NOMO-1 (cell line): ENCODE measurements at regions not wholly inside any gene's neighbourhood (a gene's known extent, or its start where the extent isn't known, plus 50 kb on each side); places are given as distances from the start of the nearest gene placed in this dataset.
A peak's percentile ranks its signal among the peaks of the same experiment; 100 is the strongest.

Experiments
- DNase-seq, 2 experiments: peaks; one replicate each; lab custom pipeline; 2025; ENCODE audit not compliant: unreplicated experiment in 2 of 2; lab: John Stamatoyannopoulos, UW

DNA sequence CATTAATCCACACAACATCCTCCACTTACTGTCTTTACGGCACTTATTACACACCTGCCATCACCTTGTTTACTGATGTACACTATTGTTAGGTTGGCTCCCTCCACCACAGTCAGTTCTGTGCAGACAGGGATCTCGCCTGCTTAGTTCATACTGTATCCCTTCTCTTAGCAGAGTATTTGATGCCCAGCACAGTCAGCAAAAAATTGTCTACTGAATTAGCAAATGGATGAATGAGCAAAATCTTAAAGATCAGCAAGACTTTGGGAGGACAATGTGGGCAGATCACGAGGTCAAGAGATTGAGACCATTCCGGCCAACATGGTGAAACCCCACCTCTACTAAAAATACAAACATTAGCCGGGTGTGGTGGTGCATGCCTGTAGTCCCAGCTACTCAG is 109.8 kb upstream of the ATXN1 start:
- DNase-seq: no peak

DNA sequence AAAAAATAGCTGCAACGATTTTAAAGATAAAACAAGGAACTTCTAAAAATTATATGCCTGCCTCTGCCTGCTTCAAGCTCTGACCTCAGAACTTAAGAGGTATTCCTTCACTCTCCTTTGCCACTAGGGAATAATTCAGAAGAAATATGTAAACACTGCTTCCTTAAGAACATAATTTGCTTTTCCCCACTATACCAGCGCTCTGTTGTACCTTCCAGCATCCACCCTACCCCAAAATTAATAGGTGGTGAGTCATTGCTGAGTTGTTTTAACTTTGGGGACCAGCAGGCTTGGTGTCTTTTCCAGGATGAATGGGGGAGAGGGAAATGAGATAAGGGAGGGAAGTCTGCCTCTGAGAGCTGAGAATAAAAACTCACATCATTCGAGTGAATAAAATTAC is 107.7 kb upstream of the ATXN1 start:
- DNase-seq: no peak

DNA sequence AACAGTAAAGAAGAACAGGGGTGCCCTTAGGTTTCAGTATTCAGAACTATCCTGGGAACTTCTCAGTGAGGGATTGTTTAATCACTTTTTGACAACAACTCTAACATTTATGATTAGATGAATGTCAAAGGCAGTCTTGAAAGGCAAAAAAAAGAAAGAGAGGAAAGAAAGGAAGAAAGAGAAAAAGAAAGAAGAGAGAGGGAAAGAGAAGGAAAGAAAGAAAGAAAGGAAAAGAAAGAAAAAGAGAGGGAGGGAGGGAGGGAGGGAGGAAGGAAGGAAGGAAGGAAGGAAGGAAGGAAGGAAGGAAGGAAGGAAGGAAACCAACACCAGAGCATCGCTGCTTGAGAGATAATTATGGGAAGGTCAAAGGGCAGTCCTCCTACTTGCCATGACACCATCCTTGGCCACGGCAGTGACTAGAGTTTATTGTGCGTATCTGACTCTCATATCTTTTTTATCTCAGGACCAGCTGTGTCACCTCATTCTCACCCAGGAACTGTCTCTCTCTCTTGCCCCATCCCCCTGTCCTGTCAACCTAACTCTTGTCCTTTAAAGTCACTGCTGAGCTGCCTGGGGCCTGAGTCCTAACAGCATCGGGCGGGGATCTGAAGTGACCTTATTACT is 96.8 kb upstream of the ATXN1 start:
- no peak for DNase-seq

DNA sequence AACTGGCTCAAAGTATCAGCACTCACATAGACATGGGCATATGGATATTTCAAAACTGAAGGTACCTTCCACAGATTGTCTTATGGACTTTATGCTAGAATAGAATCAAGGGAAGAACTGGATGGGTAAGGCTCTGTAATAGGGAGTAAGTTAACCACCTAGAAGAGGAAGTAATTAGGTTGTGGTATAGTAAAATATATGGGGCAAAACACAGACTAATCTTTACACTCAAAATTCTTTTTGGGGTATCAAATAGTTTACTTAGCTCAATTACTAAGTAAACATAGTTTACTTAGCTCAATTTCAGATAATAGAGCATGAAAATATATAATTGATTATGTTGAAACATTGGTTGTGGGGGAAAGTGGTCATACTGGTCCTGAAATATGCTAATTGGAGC is 94.2 kb upstream of the ATXN1 start:
- DNase-seq: peak; percentile 64 to 89

DNA sequence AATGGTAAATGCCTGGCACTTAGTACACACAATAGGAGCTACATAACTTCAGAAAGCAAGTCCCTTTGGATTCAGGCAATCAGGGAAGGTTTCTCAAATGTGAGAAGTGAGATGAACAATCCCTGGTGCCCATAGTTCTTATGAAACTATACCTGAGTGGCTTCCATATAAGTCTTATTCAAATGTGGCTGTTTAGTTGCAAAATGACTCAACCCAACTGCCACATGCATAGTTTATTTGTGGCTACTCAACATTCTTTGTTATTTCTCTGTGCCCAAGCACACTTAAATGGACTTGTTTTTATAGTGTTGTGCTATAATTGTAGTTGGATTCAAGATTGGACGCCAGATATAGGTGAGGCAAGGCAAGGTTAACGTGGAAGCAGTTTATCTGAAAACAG is 93.7 kb upstream of the ATXN1 start:
- DNase-seq: peak in 1 of 2 experiments; percentile 57

DNA sequence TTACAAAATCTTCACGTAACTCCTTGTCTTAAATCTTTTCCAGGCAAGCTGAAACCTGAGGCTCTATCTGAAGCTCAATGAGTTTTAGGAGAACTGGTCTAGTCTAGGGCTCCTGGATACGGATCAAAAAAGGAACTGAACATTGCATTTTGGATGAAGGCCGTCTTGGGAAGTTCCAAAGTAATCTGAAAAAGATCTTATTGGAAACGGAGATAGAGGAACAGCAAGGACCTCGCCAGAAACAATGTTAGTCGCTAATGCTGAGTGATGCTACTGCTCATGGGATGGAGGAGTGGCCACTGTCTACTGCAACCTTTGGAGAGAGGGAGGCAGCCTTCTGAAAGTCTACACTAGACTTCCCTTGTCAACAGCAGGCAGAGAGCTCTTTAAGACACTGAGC is 91.4 kb upstream of the ATXN1 start:
- DNase-seq: no peak

DNA sequence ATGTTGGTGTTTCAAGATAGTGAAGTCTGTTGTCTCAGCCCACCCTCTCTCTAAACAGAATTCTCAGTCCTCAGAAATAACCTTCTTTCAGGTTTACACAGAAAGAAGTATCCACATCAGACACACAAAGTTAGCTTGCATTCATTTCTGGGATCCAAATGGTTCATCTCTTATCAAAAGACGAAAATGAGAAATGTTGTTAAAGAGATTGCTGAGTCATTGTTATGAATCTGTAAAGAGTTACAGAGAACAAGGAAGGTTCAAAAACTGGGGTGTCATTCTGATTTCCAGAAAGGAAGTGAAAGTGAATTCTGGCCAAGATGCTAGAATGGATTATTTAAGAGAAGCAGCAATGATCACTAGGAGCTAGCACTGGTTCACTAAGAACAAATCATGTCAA is 90.5 kb upstream of the ATXN1 start:
- peak; percentile 70 to 96 for DNase-seq

DNA sequence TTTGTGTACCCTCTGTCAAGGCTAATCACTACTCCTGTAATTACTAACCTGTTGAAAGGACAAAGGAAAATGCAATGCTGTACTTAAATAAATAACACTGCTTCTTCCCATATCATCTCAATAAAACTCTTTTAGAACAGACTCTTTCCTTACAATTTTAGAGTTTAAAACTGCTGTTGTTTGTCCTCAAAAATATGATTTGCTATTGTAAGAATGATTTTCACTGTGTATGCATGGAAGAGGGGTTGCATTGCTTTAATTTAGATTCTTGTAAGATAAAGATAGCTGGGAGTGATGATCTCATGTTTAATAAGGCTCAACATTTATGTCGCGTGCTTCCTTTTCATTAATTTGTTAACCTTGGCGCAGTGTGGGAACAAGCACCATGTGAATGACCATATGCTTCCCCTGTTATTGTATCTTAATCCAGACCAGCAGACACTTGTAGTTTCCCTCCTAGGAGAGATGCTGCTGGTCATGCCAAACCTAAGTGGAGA is 89.8 kb upstream of the ATXN1 start:
- no peak for DNase-seq

DNA sequence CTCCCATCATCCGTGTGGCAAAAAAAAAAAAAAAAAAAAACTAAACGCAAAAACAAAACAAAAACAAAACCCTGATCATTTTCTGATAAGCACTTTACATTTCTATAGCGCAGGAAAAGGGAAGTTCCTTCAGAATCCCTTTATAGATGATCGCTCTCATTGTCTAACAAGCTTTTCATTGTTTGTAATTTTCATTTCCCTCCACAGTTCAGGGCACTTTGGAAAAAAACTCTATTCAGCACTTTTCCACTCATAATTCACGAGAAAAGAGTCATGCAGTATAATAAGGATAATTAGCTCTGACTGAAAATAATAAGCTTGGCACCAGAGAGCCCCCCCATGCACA is 89.4 kb upstream of the ATXN1 start:
- peak in 1 of 2 experiments; percentile 19 for DNase-seq

DNA sequence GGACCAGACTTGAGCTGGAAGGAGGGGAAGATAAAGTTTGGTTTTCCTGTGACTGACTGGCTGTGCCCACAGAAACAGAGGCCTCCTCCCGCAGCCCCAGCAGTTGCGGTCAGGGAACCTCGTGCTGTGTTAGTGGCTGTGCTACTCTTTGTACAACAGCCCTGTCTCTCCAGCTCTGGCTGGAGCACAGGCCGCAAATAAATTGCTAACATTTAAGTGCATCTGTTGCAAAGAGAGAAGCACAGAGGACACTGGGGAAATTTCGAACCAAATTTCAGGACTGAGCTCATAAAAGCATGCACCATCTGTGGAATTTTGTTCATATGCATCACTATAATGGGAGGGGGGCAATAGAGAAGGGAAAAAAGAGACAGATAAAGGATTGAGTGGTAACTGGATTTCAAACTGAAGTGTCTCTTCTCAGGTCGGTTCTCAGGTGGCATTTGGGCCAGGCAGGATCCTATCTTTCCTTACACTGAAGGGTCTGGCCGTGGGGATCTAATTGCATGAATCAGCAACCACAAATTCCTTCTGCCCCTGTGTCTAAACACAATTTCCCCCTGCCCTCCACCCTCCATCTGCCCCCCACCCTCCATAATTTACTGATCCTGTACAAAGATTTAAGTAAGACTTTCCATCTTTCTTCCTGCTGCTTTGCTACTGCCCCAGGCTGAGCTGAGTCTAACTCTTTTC is 88.9 kb upstream of the ATXN1 start:
- DNase-seq: peak; percentile 39 to 55

DNA sequence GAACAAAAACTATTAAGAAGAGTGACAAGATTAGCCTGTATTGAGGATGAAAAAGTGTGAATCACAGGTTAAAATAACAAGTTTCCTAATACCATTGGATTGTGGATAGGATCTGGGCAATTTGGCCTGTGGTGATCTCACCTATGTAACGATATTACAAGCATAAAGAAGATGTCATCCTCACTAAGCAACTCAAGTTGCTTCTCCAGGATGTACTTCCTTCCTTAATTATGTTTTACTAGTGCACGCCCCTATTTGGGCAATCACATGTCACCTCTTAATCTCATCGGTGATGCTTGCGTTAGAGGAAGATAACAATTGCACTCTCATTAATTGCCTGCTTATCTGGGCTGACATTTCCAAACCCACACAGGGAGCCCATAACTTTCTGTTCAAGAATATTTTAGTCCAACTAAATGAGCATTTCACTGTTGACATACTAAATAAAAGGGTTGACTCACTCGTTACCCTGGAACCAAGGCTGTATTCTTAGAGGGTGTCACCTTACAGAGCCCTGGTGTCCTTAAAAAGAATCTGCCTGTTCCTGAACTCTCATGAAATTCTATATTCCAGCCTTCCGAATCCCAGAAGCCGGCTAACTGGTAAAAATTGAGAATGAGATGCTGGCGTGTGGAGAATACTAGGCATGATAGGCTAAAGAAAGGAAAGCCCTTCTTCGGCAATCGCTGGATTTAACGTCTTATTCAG is 88.2 kb upstream of the ATXN1 start:
- DNase-seq: peak; percentile 38 to 71

DNA sequence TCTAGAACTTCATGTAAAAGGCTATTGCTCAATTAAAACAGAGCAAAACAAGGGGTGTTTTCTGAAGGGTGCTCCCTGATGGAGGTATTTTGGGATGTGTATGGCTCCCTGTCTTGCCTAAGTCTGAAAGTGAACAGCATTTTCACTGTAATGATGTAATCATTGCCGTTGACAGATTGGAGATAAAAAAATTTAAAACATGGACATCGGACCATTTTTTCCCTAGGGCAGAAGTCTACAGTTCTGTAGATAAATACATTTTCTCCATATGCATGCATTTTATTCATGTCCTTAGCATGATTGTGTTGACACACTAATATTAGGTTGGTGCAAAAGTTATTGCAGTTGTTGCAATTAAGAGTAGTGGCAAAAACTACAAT is 85.1 kb upstream of the ATXN1 start:
- DNase-seq: no peak

DNA sequence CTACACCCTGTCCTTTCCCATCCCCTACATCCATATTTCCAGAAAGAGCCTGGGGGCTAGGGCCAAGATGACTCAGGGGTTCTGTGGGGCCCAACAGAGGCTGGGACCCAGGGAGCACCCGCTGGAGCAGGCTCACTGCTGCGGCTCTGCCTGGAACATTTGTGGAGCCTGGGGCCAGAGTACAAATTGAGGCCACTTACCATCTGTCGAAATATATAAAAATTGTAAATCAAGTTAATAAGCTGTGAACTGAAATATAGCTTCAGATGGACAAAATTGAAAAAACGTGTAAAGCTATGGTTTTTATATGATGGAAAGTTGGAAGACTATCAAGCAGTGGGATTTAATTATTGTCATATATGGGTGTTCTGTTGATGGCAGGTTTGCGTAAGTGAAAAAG is 82.9 kb upstream of the ATXN1 start:
- no peak for DNase-seq

DNA sequence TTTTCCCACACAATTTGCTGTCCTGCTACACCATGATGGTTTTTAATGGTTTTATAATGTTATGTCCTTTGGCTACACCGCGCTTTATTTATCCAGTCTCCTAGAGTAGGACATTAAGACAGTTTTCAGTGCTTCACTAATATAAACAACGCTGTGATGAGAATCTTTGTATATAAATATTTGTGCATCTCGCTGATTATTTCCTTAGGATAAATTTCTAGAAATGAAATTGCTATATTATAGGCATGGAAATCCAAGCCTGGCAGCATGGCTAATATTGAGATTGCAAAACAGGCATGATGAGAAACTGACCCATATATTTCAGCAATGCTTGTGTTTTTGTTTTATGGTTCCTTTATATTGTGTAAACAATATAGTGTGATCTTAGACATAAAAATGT is 81.4 kb upstream of the ATXN1 start:
- no peak for DNase-seq

DNA sequence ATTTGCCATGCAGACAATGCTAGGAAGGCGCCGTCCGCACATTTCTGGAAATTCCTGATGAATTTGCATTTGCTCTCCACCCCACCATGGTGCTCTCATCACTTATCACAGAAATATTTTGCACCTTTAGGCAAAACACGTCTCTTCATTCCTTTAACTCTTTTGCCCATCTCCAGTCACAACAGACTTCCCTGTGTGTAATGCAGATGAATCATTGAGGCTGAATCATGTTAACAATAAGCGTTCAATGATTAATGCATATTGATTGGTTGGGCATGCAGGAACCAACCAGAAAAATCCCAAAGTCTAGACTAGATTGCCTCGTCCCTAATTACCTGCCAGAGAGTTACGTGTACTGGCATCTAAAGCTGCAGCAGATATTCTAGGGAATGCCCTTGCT is 80.0 kb upstream of the ATXN1 start:
- no peak for DNase-seq

DNA sequence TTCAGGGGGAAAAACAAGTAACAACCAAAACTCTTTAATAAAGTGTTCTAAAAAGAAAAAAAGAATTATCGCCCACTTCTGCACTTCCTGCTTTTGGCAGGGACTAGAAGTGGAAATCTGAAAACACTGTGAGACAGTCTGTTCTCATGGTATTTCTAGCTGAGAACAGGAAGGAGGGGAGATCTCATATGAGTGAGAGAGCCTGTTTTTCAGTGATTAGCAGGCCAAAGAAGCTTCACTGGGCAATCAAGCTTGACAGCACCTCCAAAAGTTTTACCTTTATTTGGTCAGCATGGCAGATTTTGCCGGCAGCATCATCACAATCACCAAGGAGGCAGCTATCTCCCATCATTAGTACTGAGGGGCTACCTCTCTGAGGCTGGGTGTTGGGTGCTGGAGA is 79.5 kb upstream of the ATXN1 start:
- no peak for DNase-seq

DNA sequence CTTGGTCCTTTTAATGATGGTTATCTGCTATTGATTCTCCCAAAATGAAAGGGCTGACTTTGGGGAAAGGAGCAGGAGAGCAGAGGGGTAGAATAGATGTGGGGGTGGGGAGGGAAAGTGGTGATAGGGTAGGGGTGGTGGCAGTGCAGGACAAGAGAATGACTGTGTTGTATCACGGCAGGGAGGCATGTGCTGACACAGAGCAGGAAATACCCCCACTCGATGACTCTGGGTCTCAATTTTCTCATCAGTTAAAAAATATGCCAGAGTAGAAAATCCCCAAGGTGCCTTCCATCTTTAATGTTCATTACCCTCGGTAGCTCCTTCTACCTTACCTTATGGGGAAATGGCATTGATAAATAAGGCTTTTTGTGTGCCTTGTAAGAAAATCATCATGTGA is 79.0 kb upstream of the ATXN1 start:
- no peak for DNase-seq

DNA sequence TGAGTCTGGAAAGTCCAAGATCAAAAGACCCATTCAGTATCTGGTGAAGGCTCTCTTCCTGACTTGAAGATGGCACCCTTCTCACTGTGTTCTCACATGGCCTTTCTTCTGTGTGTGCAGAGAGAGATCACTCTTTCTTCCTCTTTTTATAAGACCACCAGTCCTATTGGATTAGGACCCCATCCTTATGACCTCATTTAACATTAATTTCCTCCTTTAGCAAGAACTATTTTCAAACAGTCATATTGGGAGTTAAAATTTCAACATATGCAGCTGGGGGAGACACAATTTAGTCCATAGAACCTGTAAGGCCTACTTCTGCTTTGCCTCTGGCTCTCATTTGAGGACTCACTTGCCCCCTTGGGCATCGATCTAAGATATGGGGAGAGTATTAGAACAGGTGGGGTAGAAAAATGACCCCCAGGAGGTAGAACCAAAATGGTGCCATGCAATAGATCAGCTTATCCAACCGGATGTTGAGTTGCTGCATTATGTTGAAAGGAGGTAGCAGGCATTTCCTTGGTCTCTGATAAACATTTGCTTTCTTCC is 78.4 kb upstream of the ATXN1 start:
- peak in 1 of 2 experiments; percentile 25 for DNase-seq

DNA sequence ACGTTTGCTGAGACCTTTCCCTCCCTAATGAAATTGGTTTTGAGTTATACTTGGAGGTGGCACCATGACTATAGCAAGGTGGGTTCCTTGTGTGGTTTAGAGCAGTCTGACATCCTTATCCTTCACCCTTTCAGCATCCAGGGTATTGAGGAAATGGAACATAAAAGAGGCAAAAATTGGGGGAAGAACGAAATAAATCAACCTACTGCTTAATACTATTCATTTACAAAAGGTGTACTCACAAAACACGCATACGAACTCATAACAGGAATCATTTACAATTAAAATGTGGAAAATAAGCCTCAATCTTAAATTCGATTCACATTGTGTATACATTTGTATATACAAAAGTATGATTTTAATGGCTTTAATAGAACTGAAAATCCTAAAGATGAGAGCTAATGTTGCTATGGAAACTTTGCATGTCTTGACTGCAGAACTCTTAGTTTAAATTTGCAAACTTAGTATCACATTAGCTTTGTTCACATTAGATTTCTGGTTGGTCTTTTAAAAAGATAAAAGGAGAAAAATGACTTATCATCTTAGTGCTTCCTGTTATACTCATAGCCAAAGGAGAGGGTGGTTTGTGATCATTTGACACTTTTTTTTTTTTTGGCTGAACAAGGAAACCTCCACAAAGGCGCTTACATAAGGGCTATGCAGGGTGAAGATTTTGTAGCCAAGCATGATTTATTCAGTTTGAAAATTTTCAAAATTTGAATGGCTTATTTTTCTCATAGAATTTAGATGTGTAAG is 76.1 kb upstream of the ATXN1 start:
- DNase-seq: no peak

DNA sequence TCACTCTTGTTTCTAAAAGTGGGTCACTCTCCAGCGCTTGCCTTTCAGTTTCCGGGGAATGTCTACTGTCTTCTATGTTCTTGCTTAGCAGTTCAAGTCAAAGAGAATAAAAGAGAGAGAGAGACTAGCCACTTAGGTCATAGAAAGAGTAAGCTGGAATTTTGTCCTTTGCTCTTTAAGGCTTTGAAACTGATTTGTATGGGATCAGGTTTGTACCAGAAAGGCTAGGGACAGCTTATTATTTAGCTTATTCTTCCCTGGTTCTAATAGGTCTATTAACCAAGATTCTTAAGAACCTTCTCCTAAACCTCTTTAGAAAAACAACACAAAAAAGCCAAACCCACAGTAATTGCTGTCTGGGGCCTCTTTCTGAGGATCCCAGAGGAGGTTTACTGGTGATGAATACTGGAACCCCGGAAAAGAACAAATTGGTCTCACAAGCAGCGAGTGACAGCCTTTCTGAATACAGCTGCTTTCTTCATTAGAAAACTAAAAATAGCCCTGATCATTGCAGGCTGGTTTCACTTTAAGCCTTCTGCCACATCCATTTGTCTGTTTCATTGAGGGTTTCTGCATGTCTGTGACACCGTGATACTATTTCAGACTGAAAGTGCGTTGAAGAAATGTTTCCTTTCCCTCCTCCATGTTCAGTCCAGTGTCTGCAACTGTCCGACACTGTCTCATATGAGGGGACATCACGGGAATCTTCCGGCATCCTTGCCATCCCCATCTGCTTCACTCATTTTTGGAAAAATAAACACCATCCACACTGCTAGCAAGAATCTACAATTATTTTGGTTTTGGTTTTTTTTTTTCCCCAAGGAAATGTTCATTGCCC is 75.1 kb upstream of the ATXN1 start:
- peak in 1 of 2 experiments; percentile 36 for DNase-seq
